Esophagus (tissue), 2 donors: ENCODE measurements at regions not wholly inside any gene's neighbourhood (a gene's known extent, or its start where the extent isn't known, plus 50 kb on each side); places are given as distances from the start of the nearest gene placed in this dataset.
"Not testable (repeated sequence)": the region's sequence is repeated elsewhere in the genome, so short reads cannot be mapped to it uniquely, and the experiment has no call there.

ENCODE experiments used
- H3K27ac ChIP-seq, 2 donors: one replicate each; pipeline ENCODE4 v1.5.1; 2013; ENCODE audit warnings: low read depth in 2 of 2, mild to moderate bottlenecking in 2 of 2, inconsistent platforms in 1 of 2, low read length in 1 of 2, moderate library complexity in 1 of 2
- H3K27me3 ChIP-seq, 2 donors: one replicate each; pipeline ENCODE4 v1.6.1; 2013; ENCODE audit warnings: low read length in 2 of 2, control low read depth in 1 of 2, mild to moderate bottlenecking in 1 of 2; ENCODE audit not compliant: insufficient read depth in 2 of 2, control insufficient read depth in 1 of 2
- H3K36me3 ChIP-seq, 2 donors: one replicate each; pipeline ENCODE4 v1.6.1; 2013; ENCODE audit warnings: low read length in 1 of 2; ENCODE audit not compliant: control insufficient read depth in 2 of 2, insufficient read depth in 2 of 2
- H3K4me1 ChIP-seq, 2 donors: one replicate each; pipeline ENCODE4 v1.6.1; 2013; ENCODE audit warnings: low read length in 1 of 2; ENCODE audit not compliant: control insufficient read depth in 2 of 2, insufficient read depth in 2 of 2
- H3K4me3 ChIP-seq, 2 donors: one replicate each; pipeline ENCODE4 v1.5.1; 2013; ENCODE audit warnings: low read length in 2 of 2, mild to moderate bottlenecking in 2 of 2, low read depth in 1 of 2, moderate library complexity in 1 of 2
- H3K9me3 ChIP-seq, 2 donors: one replicate each; pipeline ENCODE4 v1.6.1; 2013; ENCODE audit warnings: mild to moderate bottlenecking in 2 of 2, low read depth in 1 of 2, low read length in 1 of 2, moderate library complexity in 1 of 2; ENCODE audit not compliant: control insufficient read depth in 2 of 2, insufficient read depth in 1 of 2
- WGBS, 2 donors: extraction: QIAGEN DNeasy Blood & Tissue Kit; methylation state at CpG; one replicate each; pipeline ENCODE4 v1.1.7; 2013; 5-methylcytosine and 5-hydroxymethylcytosine counted together
- donor health status: healthy with polysubstance abuse.
- donor health status: Bipolar disorder and iron deficiency.

DNA sequence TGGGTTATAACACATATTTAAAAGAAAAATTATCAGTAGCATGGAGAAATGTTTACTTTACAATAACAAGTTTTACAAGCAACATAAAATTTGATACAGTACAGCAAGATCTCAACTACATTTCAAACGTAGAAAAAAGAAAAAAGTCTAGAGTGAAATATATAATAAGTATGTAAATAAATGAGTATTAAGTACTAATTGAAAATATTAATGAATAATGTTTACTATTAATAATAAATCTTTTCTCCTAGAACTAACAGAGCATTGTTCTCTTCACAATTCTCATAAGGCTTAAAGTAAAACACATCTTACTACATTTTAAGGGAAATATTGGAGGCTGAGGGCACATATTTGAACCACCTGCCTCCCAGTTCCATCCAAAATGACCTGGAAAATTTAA lies 72.1 kb downstream of the TMEM212 start:
- H3K36me3 ChIP-seq = no peaks in the 10 kb centered on the region
- H3K4me3 ChIP-seq = no peak overlapping the region
- H3K4me1 ChIP-seq = no peaks in the 10 kb centered on the region
- H3K9me3 ChIP-seq = no peaks in the 10 kb centered on the region
- H3K27ac ChIP-seq = no peak overlapping the region
- H3K27me3 ChIP-seq = no peaks in the 10 kb centered on the region
- 53% methylated on average over 1 of the region's 1 CpG for WGBS, 2 donors

GRCh38 chr3:171916888-171917287 lies 73.7 kb downstream of the TMEM212 start:
- Histone ChIP-seq H3K4me1 (no peaks in the 10 kb centered on the region), H3K27ac (no peak overlapping the region), H3K4me3 (no peak overlapping the region), H3K27me3 (no peaks in the 10 kb centered on the region), H3K9me3 (no peaks in the 10 kb centered on the region), H3K36me3 (no peaks in the 10 kb centered on the region)
- WGBS, 2 donors = 81% methylated on average over 3 of the region's 3 CpGs

DNA sequence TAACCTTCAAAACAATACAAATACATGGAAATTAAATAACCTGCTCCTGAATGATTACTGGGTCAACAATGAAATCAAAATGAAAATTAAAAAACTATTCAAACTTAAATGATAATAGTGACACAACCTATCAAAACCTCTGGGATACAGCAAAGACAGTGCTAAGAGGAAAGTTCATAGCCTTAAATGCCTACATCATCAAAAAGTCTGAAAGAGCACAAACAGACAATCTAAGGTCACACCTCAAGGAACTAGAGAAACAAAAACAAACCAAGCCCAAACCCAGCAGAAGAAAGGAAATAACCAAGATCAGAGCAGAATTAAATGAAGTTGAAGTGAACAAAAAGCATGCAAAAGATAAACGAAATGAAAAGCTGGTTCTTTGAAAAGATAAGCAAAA lies 79.5 kb downstream of the TMEM212 start:
- not testable (repeated sequence) for H3K9me3 ChIP-seq, H3K36me3 ChIP-seq, H3K4me1 ChIP-seq, H3K4me3 ChIP-seq, H3K27me3 ChIP-seq, H3K27ac ChIP-seq
- WGBS, 2 donors = 59 to 63% methylated on average over 1 of the region's 1 CpG

- WGBS, 2 donors = 75 to 84% methylated on average over 2 of the region's 2 CpGs
- not testable (repeated sequence) for H3K4me3 ChIP-seq, H3K27me3 ChIP-seq, H3K36me3 ChIP-seq, H3K4me1 ChIP-seq, H3K27ac ChIP-seq, H3K9me3 ChIP-seq
Observed at GRCh38 chr3:171923668-171924067, 80.5 kb downstream of the TMEM212 start.

DNA sequence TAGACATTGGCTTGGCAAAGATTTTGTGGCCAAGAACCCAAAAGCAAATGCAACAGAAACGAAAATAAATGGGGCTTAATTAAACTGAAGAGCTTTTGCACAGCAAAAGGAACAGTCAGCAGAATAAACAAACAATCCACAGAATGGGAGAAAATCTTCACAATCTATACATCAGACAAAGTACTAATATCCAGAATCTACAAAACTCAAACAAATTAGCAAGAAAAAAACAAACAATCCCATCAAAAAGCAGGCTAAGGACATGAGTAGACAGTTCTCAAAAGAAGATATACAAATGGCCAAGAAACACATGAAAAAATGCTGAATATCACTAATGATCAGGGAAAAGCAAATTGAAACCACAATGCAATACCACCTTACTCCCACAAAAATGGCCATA lies 81.7 kb downstream of the TMEM212 start:
- H3K36me3 ChIP-seq, H3K27me3 ChIP-seq, H3K4me3 ChIP-seq, H3K27ac ChIP-seq, H3K9me3 ChIP-seq, H3K4me1 ChIP-seq: not testable (repeated sequence)
- WGBS, 2 donors = 74 to 84% methylated on average over 1 of the region's 1 CpG

GRCh38 chr3:171932153-171932611 lies 89.0 kb downstream of the TMEM212 start:
- H3K27me3 ChIP-seq = no peaks in the 10 kb centered on the region
- H3K9me3 ChIP-seq = no peaks in the 10 kb centered on the region
- WGBS, 2 donors = 82 to 87% methylated on average over 10 of the region's 10 CpGs
- H3K4me3 ChIP-seq = no peak overlapping the region
- no peaks in the 10 kb centered on the region for H3K36me3 ChIP-seq
- no peak overlapping the region for H3K27ac ChIP-seq
- no peaks in the 10 kb centered on the region for H3K4me1 ChIP-seq

DNA sequence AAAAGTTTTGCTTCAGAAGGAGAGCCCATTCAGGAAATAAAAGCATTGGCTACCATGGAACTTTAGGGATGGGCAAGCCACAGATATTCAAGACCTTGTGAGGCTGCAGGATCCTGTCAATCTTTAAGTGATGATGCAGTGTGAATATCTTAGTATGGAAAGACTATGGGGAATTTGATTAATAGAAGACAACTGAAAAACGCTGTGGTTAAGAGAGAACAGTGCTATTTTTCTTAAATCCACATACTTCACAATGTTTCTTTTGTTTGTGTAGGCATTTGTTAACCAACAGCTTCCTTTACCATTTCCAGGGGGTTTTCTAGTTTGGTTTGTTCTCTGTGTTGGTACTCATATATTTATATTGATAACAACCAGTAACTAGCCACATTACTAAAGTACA lies 90.3 kb downstream of the TMEM212 start:
- no peaks in the 10 kb centered on the region for H3K27me3 ChIP-seq
- no peak overlapping the region for H3K27ac ChIP-seq
- 67 to 72% methylated on average over 1 of the region's 1 CpG for WGBS, 2 donors
- H3K4me1 ChIP-seq = no peaks in the 10 kb centered on the region
- H3K9me3 ChIP-seq = no peaks in the 10 kb centered on the region
- H3K4me3 ChIP-seq = no peak overlapping the region
- no peaks in the 10 kb centered on the region for H3K36me3 ChIP-seq

DNA sequence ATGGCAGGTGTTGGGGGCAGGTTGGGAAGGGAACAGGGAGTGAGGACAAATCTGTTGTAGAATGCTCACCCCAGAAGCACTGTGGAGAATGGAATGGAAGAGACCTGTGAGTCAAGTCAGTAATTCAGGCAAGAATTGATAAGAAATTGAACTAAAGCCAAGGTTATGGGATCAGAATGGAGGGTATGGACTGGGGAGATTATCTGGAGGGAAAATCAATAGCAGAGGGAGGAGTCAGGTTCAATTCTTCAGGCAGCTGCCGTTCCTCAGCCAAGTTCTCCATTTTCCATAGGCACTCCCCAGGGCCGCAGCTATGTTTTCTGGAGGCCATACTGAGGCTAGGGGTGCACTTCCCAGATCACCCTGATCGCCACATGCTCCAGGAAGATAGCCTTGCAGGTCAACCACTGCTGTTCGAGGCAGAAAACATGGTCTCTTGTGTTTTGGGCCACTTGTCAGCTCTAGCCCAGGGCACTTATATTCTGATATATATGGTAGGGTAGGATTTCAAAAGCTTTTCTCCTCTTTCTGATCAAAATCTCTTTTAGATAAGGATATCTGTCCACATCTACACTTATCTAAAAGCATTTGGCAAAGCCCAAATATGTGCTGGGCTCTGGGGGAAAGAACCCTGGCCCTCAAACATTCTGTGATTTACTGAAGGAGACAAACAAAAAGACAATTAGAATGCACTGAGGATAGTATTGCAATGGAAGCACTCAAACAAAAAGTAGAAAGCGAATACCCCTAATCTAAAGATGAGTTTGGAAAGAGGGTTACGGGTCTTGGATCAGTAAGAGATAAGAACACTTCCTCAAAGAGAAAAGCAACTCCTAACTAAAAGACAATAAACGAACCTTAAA lies 92.3 kb downstream of the TMEM212 start:
- Histone ChIP-seq H3K27ac (no peak overlapping the region), H3K4me3 (no peak overlapping the region), H3K4me1 (no peaks in the 10 kb centered on the region), H3K36me3 (no peaks in the 10 kb centered on the region), H3K27me3 (no peaks in the 10 kb centered on the region), H3K9me3 (no peaks in the 10 kb centered on the region)
- WGBS, 2 donors = 78 to 84% methylated on average over 7 of the region's 7 CpGs

DNA sequence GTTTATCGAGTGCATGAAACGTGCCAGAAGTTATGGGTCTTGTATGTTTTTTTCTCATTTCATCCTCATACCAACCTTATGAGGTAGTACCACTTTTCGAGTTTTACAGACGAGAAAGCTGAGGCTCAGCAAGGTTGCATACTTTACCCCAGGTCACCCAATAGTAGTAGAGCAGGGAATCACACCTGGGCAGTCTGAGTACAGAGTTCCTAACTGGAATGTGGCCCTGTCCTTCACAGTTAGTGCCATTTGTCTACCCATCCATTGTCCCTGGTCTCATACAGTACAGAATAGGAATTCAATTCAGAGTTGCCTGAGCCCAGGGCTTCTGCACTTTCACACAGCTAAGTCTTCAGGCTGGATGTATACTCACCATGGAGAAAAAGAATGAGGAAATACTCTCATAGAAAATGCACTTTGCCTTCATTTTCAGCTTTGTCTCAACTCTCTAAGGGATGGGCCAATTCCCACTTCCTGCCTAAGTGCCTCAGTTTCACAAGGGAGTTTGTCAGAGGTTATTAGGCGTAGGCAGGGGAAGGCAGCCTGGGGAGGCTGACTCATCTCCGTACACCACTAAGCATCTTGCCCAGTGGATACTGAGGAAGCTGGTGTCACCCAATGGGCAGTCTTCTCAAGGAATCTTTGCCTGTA lies 93.2 kb downstream of the TMEM212 start:
- Histone ChIP-seq H3K9me3 (no peaks in the 10 kb centered on the region), H3K27me3 (no peaks in the 10 kb centered on the region), H3K27ac (no peak overlapping the region), H3K4me1 (no peaks in the 10 kb centered on the region), H3K36me3 (no peaks in the 10 kb centered on the region), H3K4me3 (no peak overlapping the region)
- 84 to 86% methylated on average over 6 of the region's 6 CpGs for WGBS, 2 donors

DNA sequence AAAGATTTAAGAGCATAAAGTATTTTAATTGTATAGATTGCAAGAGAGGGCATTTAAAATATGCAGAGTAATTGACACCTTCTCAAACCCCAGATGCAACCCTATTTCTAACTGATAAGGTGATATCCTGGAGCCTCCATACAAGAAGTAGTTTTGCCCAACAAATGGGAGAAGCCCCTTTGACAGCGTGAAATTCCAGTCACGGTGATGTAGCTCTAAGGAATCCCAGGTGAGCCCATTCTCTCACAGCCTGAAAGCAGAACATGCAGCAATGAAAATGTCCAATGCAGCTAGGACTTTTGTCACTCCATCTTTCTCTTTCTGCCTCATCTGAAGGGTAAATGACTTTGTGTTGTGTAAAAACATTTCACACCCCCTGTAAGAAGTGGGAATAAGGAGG lies 96.4 kb downstream of the TMEM212 start:
- H3K4me1 ChIP-seq = no peaks in the 10 kb centered on the region
- 90 to 96% methylated on average over 2 of the region's 2 CpGs for WGBS, 2 donors
- H3K27me3 ChIP-seq = no peaks in the 10 kb centered on the region

More for the DNA sequence above, 96.4 kb downstream of the TMEM212 start:
- no peak overlapping the region for H3K4me3 ChIP-seq
- no peaks in the 10 kb centered on the region for H3K36me3 ChIP-seq
- H3K27ac ChIP-seq = no peak overlapping the region
- no peaks in the 10 kb centered on the region for H3K9me3 ChIP-seq
